Pancreas (tissue), 10 donors: ENCODE measurements at regions not wholly inside any gene's neighbourhood (a gene's known extent, or its start where the extent isn't known, plus 50 kb on each side); places are given as distances from the start of the nearest gene placed in this dataset.
A peak's percentile ranks its signal among the peaks of the same experiment; 100 is the strongest.

Experiments
- ATAC-seq, 4 donors: fragments of 200-7000 bp; cut with Tn5 transposase; one replicate each; pipeline versions ENCODE4 v1.8.0 to v1.9.1; 2020; ENCODE audit warnings: mild to moderate bottlenecking in 4 of 4, moderate library complexity in 4 of 4
- DNase-seq, 6 donors: peaks; one replicate each; pipeline ENCODE4 v3.0.0-alpha.2; 2020
- FAIRE-seq: peaks from 2 replicates; lab custom pipeline; 2012; peaks lifted over from hg19 to GRCh38; lab: Jason Lieb, UNC
- H3K27ac ChIP-seq, 4 donors: fragments of 200-600 bp; sonication (generic); 1 replicate in 3 of 4; 2 replicates in 1 of 4; pipeline versions ENCODE4 v1.5.0 to v1.8.0; 2020
- H3K27me3 ChIP-seq, 4 donors: fragments of 200-600 bp; one replicate each; pipeline ENCODE4 v1.8.0; 2021
- H3K36me3 ChIP-seq, 3 donors: fragments of 200-600 bp; sonication (generic) in 1 of 3; one replicate each; pipeline versions ENCODE4 v1.5.0 to v1.8.0; 2020 to 2021
- H3K4me1 ChIP-seq, 3 donors: fragments of 200-600 bp; one replicate each; pipeline ENCODE4 v1.8.0; 2021
- H3K4me3 ChIP-seq, 4 donors: fragments of 200-600 bp; sonication (generic) in 2 of 4; one replicate each; pipeline versions ENCODE4 v1.5.0 to v1.8.0; 2020 to 2021
- H3K9me3 ChIP-seq, 4 donors: fragments of 200-600 bp; one replicate each; pipeline ENCODE4 v1.8.0; 2021
- CTCF ChIP-seq, 4 donors: fragments of 200-600 bp; sonication (generic) in 3 of 4; IDR thresholded peaks; one replicate each; pipeline versions ENCODE4 v1.5.0 to v1.8.0; 2021; ENCODE audit warnings: antibody characterized with exemption in 4 of 4
- WGBS, 2 donors: extraction: QIAGEN DNeasy Blood & Tissue Kit; methylation state at CpG; one replicate each; pipeline ENCODE4 v1.1.7; 2013; 5-methylcytosine and 5-hydroxymethylcytosine counted together
- intact Hi-C, 3 donors: fragments of 100-400 bp; cut with DNase I; formaldehyde crosslinking; loops; one replicate each; pipeline versions ENCODE4 v1.11.1 to v1.14.2; 2022
- donor health status: healthy with polysubstance abuse.
- donor health status: DM: no; HTN: no; CAD: no; lungs with moderate emphysema.
- donor health status: DM: no; HTN: no; CAD: no.
- donor health status: control.
- donor health status: control.
- donor health status: Bipolar disorder and iron deficiency.
- donor health status: DM: yes; HTN: yes; CAD: no.
- donor health status: DM: no; HTN: no; CAD: no.
- donor health status: DM: no; HTN: no; CAD: no.
- donor health status: DM: yes; HTN: yes; CAD: no.

- WGBS, 2 donors, result 51 to 54% methylated on average over 5 of the region's 5 CpGs
- DNase-seq (no peak), FAIRE-seq (no peak), ATAC-seq (no peak)
- intact Hi-C loops, result no loop called here
- Histone ChIP-seq H3K27me3 (no peaks in the 10 kb centered on the region), H3K9me3 (no peaks in the 10 kb centered on the region), H3K4me3 (no peak overlapping the region), H3K4me1 (peaks cover 0 to 19% (median 19%) of the 10 kb centered on the region in 3 donors), H3K27ac (no peak overlapping the region), H3K36me3 (no peaks in the 10 kb centered on the region)
- no peak for TF ChIP-seq CTCF (IDR thresholded peaks at IDR 0.05)
These were observed 132.7 kb upstream of the NAV2 start for GRCh38 chr11:19579957-19580356.

GRCh38 chr11:19578871-19579270 is 133.8 kb upstream of the NAV2 start:
- intact Hi-C loops, result no loop called here
- Histone ChIP-seq H3K27ac (peak overlapping the region in 1 of 4 donors; percentile 63), H3K27me3 (no peaks in the 10 kb centered on the region), H3K36me3 (no peaks in the 10 kb centered on the region), H3K9me3 (no peaks in the 10 kb centered on the region), H3K4me3 (no peak overlapping the region), H3K4me1 (peaks cover 0 to 19% (median 19%) of the 10 kb centered on the region in 3 donors)
- no peak for DNase-seq
- ATAC-seq, result no peak
- no peak for TF ChIP-seq CTCF (IDR thresholded peaks at IDR 0.05)
- FAIRE-seq, result no peak
- 73 to 74% methylated on average over 2 of the region's 2 CpGs for WGBS, 2 donors

GRCh38 chr11:19577976-19578619 is 134.5 kb upstream of the NAV2 start:
- 39 to 43% methylated on average over 9 of the region's 9 CpGs for WGBS, 2 donors
- Histone ChIP-seq H3K27me3 (no peaks in the 10 kb centered on the region), H3K4me1 (peaks cover 0 to 19% (median 19%) of the 10 kb centered on the region in 3 donors), H3K4me3 (no peak overlapping the region), H3K9me3 (no peaks in the 10 kb centered on the region), H3K27ac (peak overlapping the region in 3 of 4 donors; percentile 13 to 63 (median 41)), H3K36me3 (no peaks in the 10 kb centered on the region)
- intact Hi-C loops, result no loop called here
- TF ChIP-seq CTCF (IDR thresholded peaks at IDR 0.05), result no peak
- FAIRE-seq (peak; percentile 20), ATAC-seq (peak; percentile 57 to 75 (median 62)), DNase-seq (peak in 1 of 6 donors; percentile 27)

GRCh38 chr11:19577391-19577975 is 135.2 kb upstream of the NAV2 start:
- 25 to 28% methylated on average over 8 of the region's 8 CpGs for WGBS, 2 donors
- no peak for TF ChIP-seq CTCF (IDR thresholded peaks at IDR 0.05)
- peak in 1 of 6 donors; percentile 23 for DNase-seq
- intact Hi-C loops, result no loop called here
- FAIRE-seq, result no peak
- no peak overlapping the region for H3K4me3 ChIP-seq
- H3K27me3 ChIP-seq, result no peaks in the 10 kb centered on the region
- no peaks in the 10 kb centered on the region for H3K9me3 ChIP-seq
- peaks cover 0 to 19% (median 19%) of the 10 kb centered on the region in 3 donors for H3K4me1 ChIP-seq
- peak; percentile 60 to 85 (median 79) for ATAC-seq
- peak overlapping the region in 3 of 4 donors; percentile 13 to 63 (median 41) for H3K27ac ChIP-seq
- H3K36me3 ChIP-seq, result no peaks in the 10 kb centered on the region

- H3K4me1 ChIP-seq, result peaks cover 0 to 19% (median 19%) of the 10 kb centered on the region in 3 donors
- peak in 2 of 4 donors; percentile 32 for ATAC-seq
- DNase-seq, result no peak
- WGBS, 2 donors, result 44 to 49% methylated on average over 6 of the region's 6 CpGs
- H3K27me3 ChIP-seq, result no peaks in the 10 kb centered on the region
- no peak for FAIRE-seq
- no peaks in the 10 kb centered on the region for H3K9me3 ChIP-seq
- H3K27ac ChIP-seq, result peak overlapping the region in 2 of 4 donors; percentile 41 to 63
- H3K36me3 ChIP-seq, result no peaks in the 10 kb centered on the region
- H3K4me3 ChIP-seq, result no peak overlapping the region
- TF ChIP-seq CTCF (IDR thresholded peaks at IDR 0.05), result no peak
- intact Hi-C loops, result no loop called here
These were observed 135.7 kb upstream of the NAV2 start for GRCh38 chr11:19576903-19577302.
